Lower leg skin (tissue), 3 donors: ENCODE measurements at regions not wholly inside any gene's neighbourhood (a gene's known extent, or its start where the extent isn't known, plus 50 kb on each side); places are given as distances from the start of the nearest gene placed in this dataset.

Source experiments
- POLR2A ChIP-seq, 2 donors: fragments of 450-650 bp; IDR thresholded peaks; one replicate each; pipeline ENCODE4 v1.6.1; 2016 to 2017; ENCODE audit warnings: antibody characterized with exemption in 2 of 2, mild to moderate bottlenecking in 1 of 2, moderate library complexity in 1 of 2
- TF ChIP-seq, protein P1 (sequence below), 3 donors: fragments of 450-650 bp; IDR thresholded peaks; one replicate each; pipeline ENCODE4 v1.5.1; 2016; ENCODE audit warnings: antibody characterized with exemption in 3 of 3, mild to moderate bottlenecking in 3 of 3, moderate library complexity in 2 of 3

DNA sequence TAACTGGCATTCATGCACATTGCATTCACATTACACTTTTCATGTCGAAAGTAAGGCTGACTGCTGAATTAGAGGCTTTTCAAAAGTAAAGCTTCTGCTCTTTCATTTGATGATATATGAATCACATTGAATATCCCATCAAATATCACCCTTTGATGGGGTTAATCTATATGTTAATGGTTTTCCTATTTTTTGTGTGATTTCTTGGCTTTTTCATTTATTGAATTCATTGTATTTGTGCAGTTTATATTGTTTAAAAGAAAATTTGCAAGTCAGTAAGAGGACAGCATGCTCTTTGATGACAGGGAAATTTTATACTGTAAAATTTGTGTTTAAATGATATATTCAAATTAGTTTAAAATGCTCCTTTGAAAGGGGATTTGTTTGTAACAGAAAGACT lies 344.1 kb downstream of the PCDH10 start:
- TF ChIP-seq, protein P1, sequence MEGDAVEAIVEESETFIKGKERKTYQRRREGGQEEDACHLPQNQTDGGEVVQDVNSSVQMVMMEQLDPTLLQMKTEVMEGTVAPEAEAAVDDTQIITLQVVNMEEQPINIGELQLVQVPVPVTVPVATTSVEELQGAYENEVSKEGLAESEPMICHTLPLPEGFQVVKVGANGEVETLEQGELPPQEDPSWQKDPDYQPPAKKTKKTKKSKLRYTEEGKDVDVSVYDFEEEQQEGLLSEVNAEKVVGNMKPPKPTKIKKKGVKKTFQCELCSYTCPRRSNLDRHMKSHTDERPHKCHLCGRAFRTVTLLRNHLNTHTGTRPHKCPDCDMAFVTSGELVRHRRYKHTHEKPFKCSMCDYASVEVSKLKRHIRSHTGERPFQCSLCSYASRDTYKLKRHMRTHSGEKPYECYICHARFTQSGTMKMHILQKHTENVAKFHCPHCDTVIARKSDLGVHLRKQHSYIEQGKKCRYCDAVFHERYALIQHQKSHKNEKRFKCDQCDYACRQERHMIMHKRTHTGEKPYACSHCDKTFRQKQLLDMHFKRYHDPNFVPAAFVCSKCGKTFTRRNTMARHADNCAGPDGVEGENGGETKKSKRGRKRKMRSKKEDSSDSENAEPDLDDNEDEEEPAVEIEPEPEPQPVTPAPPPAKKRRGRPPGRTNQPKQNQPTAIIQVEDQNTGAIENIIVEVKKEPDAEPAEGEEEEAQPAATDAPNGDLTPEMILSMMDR (IDR thresholded peaks at IDR 0.05), result no peak
- no peak for TF ChIP-seq POLR2A (IDR thresholded peaks at IDR 0.05)
